ENCODE measurements at regions not wholly inside any gene's neighbourhood (a gene's known extent, or its start where the extent isn't known, plus 50 kb on each side); places are given as distances from the start of the nearest gene placed in this dataset.

DNA sequence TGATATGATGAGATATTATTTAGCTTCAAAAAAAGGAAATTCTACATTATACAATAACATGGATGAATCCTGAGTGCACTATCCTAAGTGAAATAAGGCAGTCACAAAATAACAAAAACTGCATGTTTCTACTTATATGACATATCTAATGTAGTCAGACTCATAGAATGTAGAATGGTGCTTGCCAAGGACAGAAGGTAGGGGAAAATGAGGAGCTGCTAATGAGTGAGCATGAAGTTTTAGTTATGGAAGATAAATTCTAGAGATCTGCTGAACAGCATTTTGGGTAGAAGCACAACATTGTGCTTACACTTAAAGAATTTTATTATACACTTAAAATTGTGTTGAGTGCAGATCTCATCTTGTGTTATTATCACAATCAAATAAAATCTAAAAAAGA, 812.4 kb downstream of the KCTD16 start:
- TF ChIP-seq SIN3A (IDR thresholded peaks at IDR 0.05; ENCODE audit: borderline replicate concordance, insufficient read depth, low read length) (no peak), FOXP2 (optimal IDR thresholded peaks at IDR 0.05; ENCODE audit: borderline replicate concordance, extremely low read depth, extremely low read length, insufficient read depth) (no peak), TAF1 (IDR thresholded peaks at IDR 0.05; ENCODE audit: borderline replicate concordance, insufficient read depth, low read length) (no peak), POLR2AphosphoS5 (IDR thresholded peaks at IDR 0.05; ENCODE audit: low read depth, low read length) (no peak)
- TF ChIP-seq, protein P1, sequence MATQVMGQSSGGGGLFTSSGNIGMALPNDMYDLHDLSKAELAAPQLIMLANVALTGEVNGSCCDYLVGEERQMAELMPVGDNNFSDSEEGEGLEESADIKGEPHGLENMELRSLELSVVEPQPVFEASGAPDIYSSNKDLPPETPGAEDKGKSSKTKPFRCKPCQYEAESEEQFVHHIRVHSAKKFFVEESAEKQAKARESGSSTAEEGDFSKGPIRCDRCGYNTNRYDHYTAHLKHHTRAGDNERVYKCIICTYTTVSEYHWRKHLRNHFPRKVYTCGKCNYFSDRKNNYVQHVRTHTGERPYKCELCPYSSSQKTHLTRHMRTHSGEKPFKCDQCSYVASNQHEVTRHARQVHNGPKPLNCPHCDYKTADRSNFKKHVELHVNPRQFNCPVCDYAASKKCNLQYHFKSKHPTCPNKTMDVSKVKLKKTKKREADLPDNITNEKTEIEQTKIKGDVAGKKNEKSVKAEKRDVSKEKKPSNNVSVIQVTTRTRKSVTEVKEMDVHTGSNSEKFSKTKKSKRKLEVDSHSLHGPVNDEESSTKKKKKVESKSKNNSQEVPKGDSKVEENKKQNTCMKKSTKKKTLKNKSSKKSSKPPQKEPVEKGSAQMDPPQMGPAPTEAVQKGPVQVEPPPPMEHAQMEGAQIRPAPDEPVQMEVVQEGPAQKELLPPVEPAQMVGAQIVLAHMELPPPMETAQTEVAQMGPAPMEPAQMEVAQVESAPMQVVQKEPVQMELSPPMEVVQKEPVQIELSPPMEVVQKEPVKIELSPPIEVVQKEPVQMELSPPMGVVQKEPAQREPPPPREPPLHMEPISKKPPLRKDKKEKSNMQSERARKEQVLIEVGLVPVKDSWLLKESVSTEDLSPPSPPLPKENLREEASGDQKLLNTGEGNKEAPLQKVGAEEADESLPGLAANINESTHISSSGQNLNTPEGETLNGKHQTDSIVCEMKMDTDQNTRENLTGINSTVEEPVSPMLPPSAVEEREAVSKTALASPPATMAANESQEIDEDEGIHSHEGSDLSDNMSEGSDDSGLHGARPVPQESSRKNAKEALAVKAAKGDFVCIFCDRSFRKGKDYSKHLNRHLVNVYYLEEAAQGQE (IDR thresholded peaks at IDR 0.05; ENCODE audit: insufficient read depth in 1 of 2, low read depth in 2 of 2, low read length in 2 of 2): no peak

DNA sequence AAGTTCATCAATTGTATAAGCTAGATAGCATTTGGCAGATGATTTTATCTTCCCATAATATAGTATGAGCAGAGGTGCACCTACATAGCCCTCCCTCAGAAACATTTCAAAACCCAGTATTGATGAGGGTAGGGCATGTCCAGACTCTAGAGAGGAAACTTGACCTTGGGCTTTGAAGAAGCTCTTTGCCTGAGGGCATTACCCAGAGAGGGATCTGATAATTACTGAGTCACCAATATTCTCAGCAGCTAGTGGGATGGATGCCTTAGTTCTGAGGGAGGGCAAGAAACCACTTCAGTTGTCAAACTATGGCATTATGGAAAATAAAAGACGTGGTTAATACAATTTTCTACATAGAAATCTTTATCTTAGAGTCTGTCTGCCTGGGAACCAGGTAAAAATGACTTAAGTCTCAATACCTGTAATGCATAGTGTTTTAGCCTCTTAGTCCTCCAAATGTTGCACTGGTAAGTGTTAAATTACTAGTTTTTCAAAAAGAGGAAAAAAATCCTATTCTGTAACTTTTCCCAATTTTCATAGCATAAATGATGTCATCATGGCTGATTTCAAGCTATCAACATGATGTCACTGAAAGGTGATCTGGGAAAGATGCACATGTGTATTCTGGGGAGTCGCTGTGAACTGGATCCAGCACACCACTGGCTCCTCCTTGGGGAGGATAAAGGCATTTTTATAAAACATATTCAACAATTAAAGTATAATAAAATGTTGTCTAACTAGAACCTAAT, 809.0 kb downstream of the KCTD16 start:
- TF ChIP-seq, protein P1 (IDR thresholded peaks at IDR 0.05; ENCODE audit: insufficient read depth in 1 of 2, low read depth in 2 of 2, low read length in 2 of 2): no peak
- TF ChIP-seq SIN3A (IDR thresholded peaks at IDR 0.05; ENCODE audit: borderline replicate concordance, insufficient read depth, low read length) (no peak), TAF1 (IDR thresholded peaks at IDR 0.05; ENCODE audit: borderline replicate concordance, insufficient read depth, low read length) (no peak), POLR2AphosphoS5 (IDR thresholded peaks at IDR 0.05; ENCODE audit: low read depth, low read length) (no peak), FOXP2 (optimal IDR thresholded peaks at IDR 0.05; ENCODE audit: borderline replicate concordance, extremely low read depth, extremely low read length, insufficient read depth) (no peak)

DNA sequence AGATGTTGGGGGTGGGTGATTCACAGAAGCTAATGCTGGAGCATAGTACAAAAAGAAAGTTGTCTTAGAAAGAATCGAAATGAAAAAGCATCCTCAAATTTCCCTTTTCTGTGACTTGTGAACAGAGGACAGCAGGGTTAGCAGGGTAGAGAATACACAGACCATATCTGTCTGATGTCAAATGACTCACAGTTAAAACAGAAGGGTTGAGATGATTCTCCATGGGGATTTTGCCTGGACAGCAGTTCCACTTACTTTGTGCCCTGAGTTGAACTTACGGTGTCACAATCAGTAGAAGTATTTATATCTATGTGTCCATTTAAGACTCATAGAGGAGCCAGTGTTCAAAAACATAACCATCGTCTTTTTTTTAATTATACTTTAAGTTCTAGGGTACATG, 801.6 kb downstream of the KCTD16 start:
- TF ChIP-seq, protein P1 (IDR thresholded peaks at IDR 0.05; ENCODE audit: insufficient read depth in 1 of 2, low read depth in 2 of 2, low read length in 2 of 2): no peak
- no peak for TF ChIP-seq POLR2AphosphoS5 (IDR thresholded peaks at IDR 0.05; ENCODE audit: low read depth, low read length)
- no peak for TF ChIP-seq FOXP2 (optimal IDR thresholded peaks at IDR 0.05; ENCODE audit: borderline replicate concordance, extremely low read depth, extremely low read length, insufficient read depth)
- no peak for TF ChIP-seq TAF1 (IDR thresholded peaks at IDR 0.05; ENCODE audit: borderline replicate concordance, insufficient read depth, low read length)
- no peak for TF ChIP-seq SIN3A (IDR thresholded peaks at IDR 0.05; ENCODE audit: borderline replicate concordance, insufficient read depth, low read length)

DNA sequence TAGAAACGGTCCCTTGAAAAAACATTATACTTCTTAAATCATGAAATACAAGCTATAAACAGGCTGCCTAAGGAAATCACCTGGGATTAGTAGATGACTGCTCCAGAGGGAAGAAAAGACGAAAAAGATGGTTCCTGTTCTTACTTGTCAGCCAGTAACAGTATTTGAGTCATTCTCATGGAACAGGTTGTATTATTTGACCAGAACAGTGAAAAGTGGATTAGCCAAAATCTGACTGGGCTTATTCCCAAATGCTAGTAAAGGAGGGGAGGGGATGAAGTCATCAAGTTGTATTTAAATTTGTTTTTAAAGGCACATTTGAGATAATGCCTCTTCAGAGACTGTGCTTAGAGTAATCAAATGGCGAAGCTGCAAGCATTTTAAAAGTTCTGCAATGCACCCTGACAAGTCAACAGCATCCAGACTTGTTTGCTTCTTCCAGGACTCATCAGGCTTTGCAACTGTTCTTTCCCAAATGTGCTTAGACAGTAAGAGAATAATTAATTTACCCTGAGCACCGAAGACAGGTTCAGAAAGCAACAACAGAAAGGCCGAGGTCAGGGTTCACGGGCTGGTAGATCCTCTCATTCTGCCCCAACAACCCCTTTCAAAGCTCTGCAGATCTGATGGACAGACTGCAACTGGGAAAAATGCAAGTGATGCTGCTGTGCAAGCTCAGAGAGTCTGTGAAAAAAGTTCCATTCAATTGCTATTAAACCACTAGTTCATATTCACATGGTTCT, 800.6 kb downstream of the KCTD16 start:
- TF ChIP-seq POLR2AphosphoS5 (IDR thresholded peaks at IDR 0.05; ENCODE audit: low read depth, low read length): no peak
- TF ChIP-seq TAF1 (IDR thresholded peaks at IDR 0.05; ENCODE audit: borderline replicate concordance, insufficient read depth, low read length): no peak
- TF ChIP-seq, protein P1 (IDR thresholded peaks at IDR 0.05; ENCODE audit: insufficient read depth in 1 of 2, low read depth in 2 of 2, low read length in 2 of 2): no peak
